HG03196 (cell line): ENCODE measurements at regions not wholly inside any gene's neighbourhood (a gene's known extent, or its start where the extent isn't known, plus 50 kb on each side); places are given as distances from the start of the nearest gene placed in this dataset.

ENCODE experiments used
- ATAC-seq: cut with Tn5 transposase; IDR thresholded peaks from one replicate; pipeline ENCODE4 v1.9.1; 2021; ENCODE audit not compliant: unreplicated experiment

GRCh38 chr12:105783983-105784947 lies 354.5 kb downstream of the NUAK1 start:
- no peak for ATAC-seq

- ATAC-seq = no peak
These were observed 345.3 kb downstream of the NUAK1 start for GRCh38 chr12:105793421-105793820.

GRCh38 chr12:105798256-105798845 lies 340.4 kb downstream of the NUAK1 start:
- no peak for ATAC-seq

DNA sequence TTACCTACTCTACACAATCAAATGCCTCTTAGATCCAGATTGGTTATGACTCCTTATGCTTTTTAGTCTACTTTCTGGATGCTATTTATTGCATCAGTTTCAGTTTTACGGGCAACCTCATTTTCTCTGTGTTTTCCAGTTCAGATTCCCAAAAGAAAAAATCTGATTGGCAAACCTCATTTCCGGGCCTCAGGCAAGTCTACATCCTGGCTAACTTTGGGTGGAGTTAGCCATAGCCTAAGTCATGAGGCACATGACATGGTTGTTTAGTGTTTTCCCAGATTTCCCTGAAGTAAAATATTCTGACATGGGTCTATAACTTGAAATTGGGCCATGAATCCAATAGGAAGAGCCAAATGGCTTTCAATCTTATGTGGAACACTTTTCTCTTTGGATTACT lies 339.7 kb downstream of the NUAK1 start:
- ATAC-seq = no peak

DNA sequence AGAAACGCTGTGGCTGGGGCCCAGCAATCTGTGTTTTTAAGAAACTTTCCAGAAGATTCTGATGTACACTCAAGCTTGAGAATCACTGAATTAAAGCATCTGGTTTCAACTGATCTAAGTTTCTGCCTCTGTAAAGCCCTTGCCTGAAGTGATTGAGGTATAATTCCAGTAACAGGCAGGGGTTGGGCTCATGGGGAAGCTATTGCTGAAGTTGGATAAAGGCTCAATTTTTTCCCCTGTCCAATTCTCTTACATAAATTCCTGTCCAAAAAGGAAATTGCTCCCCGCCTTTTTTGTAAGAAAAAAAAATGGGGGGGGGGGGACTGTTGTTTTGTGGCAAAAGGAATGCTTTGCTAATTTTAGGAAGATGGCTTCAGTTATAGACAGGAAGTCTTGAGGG lies 337.4 kb downstream of the NUAK1 start:
- no peak for ATAC-seq

GRCh38 chr12:105803292-105803691 lies 335.5 kb downstream of the NUAK1 start:
- ATAC-seq = no peak

GRCh38 chr12:105804591-105805265 lies 334.0 kb downstream of the NUAK1 start:
- no peak for ATAC-seq

DNA sequence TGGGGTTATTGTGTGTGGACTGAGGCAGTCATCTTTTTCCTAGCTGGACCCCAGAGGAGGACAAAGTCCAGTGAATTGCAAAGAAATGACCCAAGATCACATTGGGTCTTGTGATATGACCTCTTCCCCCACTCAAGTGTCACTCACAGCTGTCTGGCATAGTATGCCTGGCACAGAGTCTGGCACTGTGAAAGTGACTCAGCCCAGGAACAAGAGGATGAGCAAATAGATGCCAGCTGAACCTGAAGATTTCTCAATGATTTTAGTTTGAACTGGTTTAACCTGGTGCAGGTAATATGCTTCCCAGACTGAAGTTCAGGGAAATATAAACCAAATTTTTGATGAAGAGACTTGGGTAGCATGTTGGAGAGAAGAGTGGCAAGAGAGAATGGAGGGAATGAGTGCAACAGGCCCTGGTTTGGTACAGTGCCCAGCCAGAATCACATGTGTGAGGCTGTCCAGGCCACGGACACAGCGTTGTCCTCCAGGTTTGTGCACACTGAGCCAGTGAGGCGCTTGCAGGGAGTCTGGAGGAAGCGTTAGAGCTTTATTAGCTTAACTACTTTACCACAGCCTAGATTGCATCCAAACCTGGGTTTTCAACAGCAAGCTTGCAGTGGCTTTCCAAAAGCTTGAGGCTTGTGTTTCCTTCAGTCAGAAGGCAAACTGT lies 332.9 kb downstream of the NUAK1 start:
- no peak for ATAC-seq

DNA sequence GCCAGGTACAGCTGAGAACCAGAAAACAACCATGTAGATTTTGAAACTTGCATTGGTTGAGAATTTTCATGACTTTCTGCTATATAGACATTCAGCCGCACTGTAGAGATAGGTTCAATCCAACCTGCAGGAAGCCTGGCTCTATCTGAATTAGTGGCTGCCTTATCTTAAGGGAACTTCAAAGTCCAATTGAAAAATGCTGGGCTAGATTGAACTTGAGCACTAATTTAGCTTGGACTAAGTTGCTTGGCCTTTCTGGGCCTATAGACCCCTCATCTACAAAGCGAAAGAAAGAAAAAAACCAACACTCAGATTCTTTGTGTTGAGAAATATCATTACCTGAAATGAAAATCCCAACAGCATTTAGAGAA lies 332.4 kb downstream of the NUAK1 start:
- no peak for ATAC-seq

- no peak for ATAC-seq
These were observed 326.4 kb downstream of the NUAK1 start for GRCh38 chr12:105812366-105812765.

DNA sequence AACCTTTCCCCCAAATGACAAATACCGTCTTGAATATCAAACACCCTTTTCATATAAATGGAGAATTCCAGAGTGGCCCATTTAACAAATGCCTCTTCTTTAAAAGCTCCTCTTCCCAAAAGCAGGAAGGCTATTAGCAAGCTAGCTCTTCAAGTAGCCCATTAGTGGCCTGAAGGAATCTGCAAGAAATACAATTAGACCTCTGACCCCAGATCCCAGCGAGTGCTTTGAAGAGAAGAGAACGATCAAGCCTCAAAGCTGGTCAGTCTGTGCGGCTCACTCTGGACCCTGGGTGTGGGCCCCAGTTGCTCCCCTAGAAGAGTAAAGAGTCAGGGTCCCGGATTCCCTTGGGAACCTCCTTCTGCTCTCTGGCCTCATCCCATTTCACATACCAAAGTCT lies 325.6 kb downstream of the NUAK1 start:
- no peak for ATAC-seq

GRCh38 chr12:105814283-105814682 lies 324.5 kb downstream of the NUAK1 start:
- ATAC-seq = no peak

DNA sequence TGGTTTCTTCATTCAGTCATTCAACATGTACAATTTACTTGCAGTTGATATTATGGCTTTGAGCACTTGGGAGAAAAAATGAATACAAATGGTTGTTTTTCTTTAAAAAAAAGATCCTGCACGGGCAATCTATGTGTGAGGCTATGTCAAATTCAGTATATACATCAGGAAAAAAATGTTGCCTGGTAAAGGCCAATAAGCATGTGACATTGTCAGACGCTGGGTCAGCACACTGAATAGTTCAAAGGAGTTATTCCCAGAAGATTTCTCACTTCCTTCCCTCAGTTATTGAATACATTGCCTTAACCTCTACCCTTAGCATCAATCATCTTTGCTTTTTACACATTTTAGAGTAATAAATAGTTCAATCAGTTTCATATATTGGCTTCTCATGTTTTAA lies 319.2 kb downstream of the NUAK1 start:
- ATAC-seq = no peak

DNA sequence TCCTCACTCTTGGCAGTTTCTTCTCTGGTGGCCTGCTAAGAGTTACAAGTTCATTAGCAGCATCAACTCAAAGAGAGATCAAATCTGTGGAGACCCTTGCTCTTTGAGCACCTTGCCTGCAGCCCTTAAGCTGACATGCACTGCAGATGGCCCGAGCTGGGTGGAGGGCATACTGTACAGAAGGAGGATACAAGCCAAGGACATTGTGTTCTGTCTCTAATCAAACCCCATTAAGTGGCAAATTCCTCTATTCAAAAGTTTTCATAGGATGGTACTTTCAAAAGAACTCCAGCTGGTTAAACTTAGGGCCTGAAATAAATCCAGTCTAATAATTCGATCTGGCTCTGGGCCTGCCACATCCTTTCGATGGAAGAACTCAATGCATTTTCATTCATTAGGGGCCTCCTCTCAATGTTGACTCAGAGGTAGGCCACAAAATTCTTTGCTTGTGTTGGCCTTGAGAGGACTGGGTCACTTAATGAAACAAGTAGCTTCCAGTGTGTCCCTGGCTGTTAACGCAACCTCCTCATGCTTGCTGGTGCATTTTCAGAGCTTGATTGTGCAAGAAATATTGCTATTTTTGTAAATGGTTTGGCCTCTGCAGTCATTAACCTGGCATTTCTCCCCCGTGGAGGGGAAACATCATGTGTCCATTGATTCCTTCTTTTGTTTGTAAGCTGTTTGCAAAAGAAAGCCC lies 318.2 kb downstream of the NUAK1 start:
- ATAC-seq = no peak

- ATAC-seq = no peak
These were observed 316.3 kb downstream of the NUAK1 start for GRCh38 chr12:105822131-105823105.

DNA sequence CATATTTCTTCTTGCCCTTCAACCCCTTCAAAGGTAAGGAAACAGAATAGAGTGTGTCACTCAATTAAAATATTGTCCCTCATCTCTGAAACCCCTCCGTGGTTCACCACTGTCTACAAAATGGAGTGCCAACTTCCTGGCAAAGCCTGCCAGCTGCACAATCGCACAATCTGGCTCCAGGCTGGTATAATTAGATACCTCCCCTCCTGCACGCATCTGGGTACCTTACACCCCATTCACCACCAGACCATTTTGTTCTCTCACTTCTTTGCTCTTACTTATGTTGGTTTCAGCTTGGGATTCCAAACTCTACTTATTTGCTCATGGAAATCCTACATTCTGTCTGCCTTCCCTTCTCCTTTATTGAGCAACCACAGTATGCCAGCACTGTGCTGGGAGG lies 314.9 kb downstream of the NUAK1 start:
- no peak for ATAC-seq

GRCh38 chr12:105825141-105825540 lies 313.6 kb downstream of the NUAK1 start:
- no peak for ATAC-seq

DNA sequence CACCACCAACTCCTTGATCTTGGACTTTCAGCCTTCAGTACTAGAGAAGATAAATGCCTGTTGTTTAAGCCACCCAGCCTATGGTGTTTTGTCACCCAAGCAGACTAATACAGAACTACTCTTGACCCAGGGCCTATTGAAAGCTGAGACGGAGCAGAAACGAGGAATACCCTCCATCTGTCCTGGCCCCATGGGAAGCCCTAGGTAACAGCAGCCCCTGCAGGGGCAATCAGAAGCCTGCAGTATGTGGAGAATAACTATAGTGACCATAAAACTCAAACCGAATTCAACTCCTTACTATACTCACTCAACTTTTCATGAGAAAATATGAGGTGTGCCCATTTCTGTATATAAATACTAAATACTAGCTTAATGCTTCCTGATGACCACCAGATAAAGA lies 307.4 kb downstream of the NUAK1 start:
- ATAC-seq = no peak

- no peak for ATAC-seq
These were observed 306.7 kb downstream of the NUAK1 start for GRCh38 chr12:105832021-105832420.

GRCh38 chr12:105832806-105833205 lies 305.9 kb downstream of the NUAK1 start:
- no peak for ATAC-seq
